NCI-H1417 (cell line): ENCODE measurements at regions not wholly inside any gene's neighbourhood (a gene's known extent, or its start where the extent isn't known, plus 50 kb on each side); places are given as distances from the start of the nearest gene placed in this dataset.

Experiments
- DNase-seq, 3 experiments: peaks; one replicate each; lab custom pipeline; 2025; lab: John Stamatoyannopoulos, UW

GRCh38 chr20:21653628-21654027 lies 51.8 kb upstream of the PAX1 start:
- no peak for DNase-seq

- DNase-seq = no peak
Measured at GRCh38 chr20:21643417-21643816, 62.0 kb upstream of the PAX1 start.

GRCh38 chr20:21640556-21640955 lies 64.9 kb upstream of the PAX1 start:
- DNase-seq = peak in 2 of 3 experiments; percentile 51 to 81

GRCh38 chr20:21633829-21634228 lies 71.6 kb upstream of the PAX1 start:
- no peak for DNase-seq

GRCh38 chr20:21632735-21633053 lies 72.8 kb upstream of the PAX1 start:
- no peak for DNase-seq

GRCh38 chr20:21632031-21632734 lies 73.3 kb upstream of the PAX1 start:
- no peak for DNase-seq

GRCh38 chr20:21628800-21629199 lies 76.7 kb upstream of the PAX1 start:
- no peak for DNase-seq

- no peak for DNase-seq
Measured at GRCh38 chr20:21623781-21624094, 81.7 kb upstream of the PAX1 start.

GRCh38 chr20:21623074-21623780 lies 82.2 kb upstream of the PAX1 start:
- DNase-seq = no peak

- DNase-seq = peak in 2 of 3 experiments; percentile 47 to 59
Measured at GRCh38 chr20:21622097-21622857, 83.2 kb upstream of the PAX1 start.

GRCh38 chr20:21618759-21619416 lies 86.6 kb upstream of the PAX1 start:
- no peak for DNase-seq

- peak; percentile 44 to 94 (median 82) for DNase-seq
Measured at GRCh38 chr20:21615617-21616080, 89.8 kb upstream of the PAX1 start.

GRCh38 chr20:21614980-21615379 lies 90.5 kb upstream of the PAX1 start:
- peak in 2 of 3 experiments; percentile 30 to 61 for DNase-seq

GRCh38 chr20:21613512-21613911 lies 92.0 kb upstream of the PAX1 start:
- DNase-seq = peak; percentile 5 to 71 (median 46)

GRCh38 chr20:21609981-21610380 lies 95.5 kb upstream of the PAX1 start:
- no peak for DNase-seq

- no peak for DNase-seq
Measured at GRCh38 chr20:21609221-21609620, 95.4 kb upstream of the NKX2-2 start.

- DNase-seq = no peak
Measured at GRCh38 chr20:21608777-21609176, 94.9 kb upstream of the NKX2-2 start.

- no peak for DNase-seq
Measured at GRCh38 chr20:21607971-21608725, 94.3 kb upstream of the NKX2-2 start.

- DNase-seq = no peak
Measured at GRCh38 chr20:21601799-21602198, 87.9 kb upstream of the NKX2-2 start.

GRCh38 chr20:21586682-21587081 lies 72.8 kb upstream of the NKX2-2 start:
- DNase-seq = no peak

GRCh38 chr20:21583486-21584168 lies 69.8 kb upstream of the NKX2-2 start:
- DNase-seq = peak; percentile 46 to 98 (median 86)
